PC-9 (cell line): ENCODE measurements at regions not wholly inside any gene's neighbourhood (a gene's known extent, or its start where the extent isn't known, plus 50 kb on each side); places are given as distances from the start of the nearest gene placed in this dataset.

Source experiments
- BruUV-seq: library from RNA; stranded (reverse); fragments of 400-500 nt; replicated peaks from 2 replicates; lab custom pipeline; 2021; lab: Mats Ljungman, UMichigan
- CTCF ChIA-PET: fragments of 300-600 bp; sonication (Branson Sonifier 250); formaldehyde crosslinking; loops from one replicate; lab custom pipeline; 2022; ENCODE audit warnings: antibody characterized with exemption; lab: Charles Lee
- POLR2A ChIA-PET: fragments of 300-600 bp; sonication (Branson Sonifier 250); formaldehyde crosslinking; loops from one replicate; lab custom pipeline; 2022; ENCODE audit warnings: antibody characterized with exemption; ENCODE audit not compliant: unreplicated experiment; lab: Charles Lee
- DNase-seq, 2 experiments: peaks; one replicate each; pipeline versions ENCODE4 v3.0.0 to v3.0.0-alpha.2; 2015 to 2022; ENCODE audit warnings: mixed read lengths in 1 of 2
- H2AFZ ChIP-seq: fragments of 200-600 bp; sonication (generic); 2 replicates; pipeline ENCODE4 v1.8.1; 2017; ENCODE audit warnings: antibody characterized with exemption
- H3F3A ChIP-seq: fragments of 200-600 bp; sonication (generic); 2 replicates; pipeline ENCODE4 v1.8.1; 2017; ENCODE audit warnings: antibody characterized with exemption, mild to moderate bottlenecking, low read depth; ENCODE audit not compliant: insufficient read depth
- H3K27ac ChIP-seq: fragments of 200-600 bp; sonication (generic); 2 replicates; pipeline ENCODE4 v1.6.1; 2016; ENCODE audit warnings: mixed run types
- H3K27me3 ChIP-seq: fragments of 200-600 bp; sonication (generic); 2 replicates; pipeline ENCODE4 v1.6.1; 2016; ENCODE audit warnings: low read depth, mixed run types; ENCODE audit not compliant: insufficient read depth
- H3K36me3 ChIP-seq: fragments of 200-600 bp; sonication (generic); 2 replicates; pipeline ENCODE4 v1.6.1; 2016; ENCODE audit warnings: low read depth, mixed run types
- H3K4me1 ChIP-seq: fragments of 200-600 bp; sonication (generic); replicated peaks from 2 replicates; pipeline ENCODE4 v1.6.1; 2016; ENCODE audit warnings: mixed run types; ENCODE audit not compliant: insufficient read depth
- H3K4me2 ChIP-seq: fragments of 200-600 bp; sonication (generic); 2 replicates; pipeline ENCODE4 v1.6.1; 2017; ENCODE audit warnings: mixed run types
- H3K4me3 ChIP-seq: fragments of 200-600 bp; sonication (generic); 2 replicates; pipeline ENCODE4 v1.6.1; 2016; ENCODE audit warnings: mixed run types
- H3K79me2 ChIP-seq: fragments of 200-600 bp; sonication (generic); 2 replicates; pipeline ENCODE4 v1.6.1; 2017; ENCODE audit warnings: low read depth, mixed run types
- H3K9me2 ChIP-seq: fragments of 200-600 bp; sonication (generic); 2 replicates; pipeline ENCODE4 v1.8.1; 2017; ENCODE audit warnings: mild to moderate bottlenecking; ENCODE audit not compliant: insufficient read depth
- H3K9me3 ChIP-seq: fragments of 200-600 bp; sonication (generic); 2 replicates; pipeline ENCODE4 v1.8.1; 2016; ENCODE audit warnings: low read depth; ENCODE audit not compliant: insufficient read depth
- H4K20me1 ChIP-seq: fragments of 200-600 bp; sonication (generic); 2 replicates; pipeline ENCODE4 v1.8.1; 2017; ENCODE audit not compliant: insufficient read depth
- EZH2 ChIP-seq: fragments of 200-600 bp; sonication (generic); IDR thresholded peaks from 2 replicates; pipeline ENCODE4 v1.8.0; 2017; ENCODE audit warnings: antibody characterized with exemption, low read depth
- intact Hi-C: fragments of 100-400 bp; cut with micrococcal nuclease; formaldehyde crosslinking; loops from one replicate; pipeline ENCODE4 v1.10.0; 2022; ENCODE audit not compliant: unreplicated experiment
- TF ChIP-seq, protein P1 (sequence below): fragments of 200-600 bp; sonication (generic); conservative IDR thresholded peaks from 2 replicates; pipeline ENCODE4 v1.6.1; 2017; ENCODE audit warnings: mixed run types, antibody characterized with exemption, mild to moderate bottlenecking, moderate library complexity

DNA sequence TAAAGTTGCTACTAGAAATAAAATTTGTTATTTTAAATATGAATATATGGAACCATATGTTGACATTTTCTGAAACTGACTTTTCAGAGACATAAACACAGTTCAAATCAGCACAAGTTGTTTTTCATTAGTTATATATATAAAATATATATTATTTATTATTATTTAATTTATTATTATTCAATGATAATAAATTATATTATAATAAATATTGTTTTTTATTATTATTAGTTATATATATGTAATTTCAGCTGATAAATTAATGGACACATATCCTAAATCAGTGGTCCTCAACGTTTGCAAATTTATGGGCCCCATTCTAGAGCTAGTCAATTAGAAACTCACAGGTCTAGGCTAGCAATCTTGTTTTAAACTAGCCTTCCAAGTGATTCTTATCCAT is 809.3 kb downstream of the C4orf33 start:
- BruUV-seq, result no TSS peak
- intact Hi-C loops, result no loop called here
- Histone ChIP-seq H3F3A (no peaks in the 10 kb centered on the region), H3K4me1 (no peaks in the 10 kb centered on the region), H4K20me1 (no peaks in the 10 kb centered on the region), H3K9me2 (no peaks in the 10 kb centered on the region), H3K27me3 (no peaks in the 10 kb centered on the region), H3K4me2 (no peak overlapping the region), H3K27ac (no peak overlapping the region), H3K36me3 (no peaks in the 10 kb centered on the region), H3K4me3 (no peak overlapping the region), H3K9me3 (no peaks in the 10 kb centered on the region), H3K79me2 (no peaks in the 10 kb centered on the region), H2AFZ (no peak overlapping the region)
- CTCF ChIA-PET, result no interaction called here
- POLR2A ChIA-PET, result no interaction called here
- no peak for DNase-seq
- TF ChIP-seq, protein P1, sequence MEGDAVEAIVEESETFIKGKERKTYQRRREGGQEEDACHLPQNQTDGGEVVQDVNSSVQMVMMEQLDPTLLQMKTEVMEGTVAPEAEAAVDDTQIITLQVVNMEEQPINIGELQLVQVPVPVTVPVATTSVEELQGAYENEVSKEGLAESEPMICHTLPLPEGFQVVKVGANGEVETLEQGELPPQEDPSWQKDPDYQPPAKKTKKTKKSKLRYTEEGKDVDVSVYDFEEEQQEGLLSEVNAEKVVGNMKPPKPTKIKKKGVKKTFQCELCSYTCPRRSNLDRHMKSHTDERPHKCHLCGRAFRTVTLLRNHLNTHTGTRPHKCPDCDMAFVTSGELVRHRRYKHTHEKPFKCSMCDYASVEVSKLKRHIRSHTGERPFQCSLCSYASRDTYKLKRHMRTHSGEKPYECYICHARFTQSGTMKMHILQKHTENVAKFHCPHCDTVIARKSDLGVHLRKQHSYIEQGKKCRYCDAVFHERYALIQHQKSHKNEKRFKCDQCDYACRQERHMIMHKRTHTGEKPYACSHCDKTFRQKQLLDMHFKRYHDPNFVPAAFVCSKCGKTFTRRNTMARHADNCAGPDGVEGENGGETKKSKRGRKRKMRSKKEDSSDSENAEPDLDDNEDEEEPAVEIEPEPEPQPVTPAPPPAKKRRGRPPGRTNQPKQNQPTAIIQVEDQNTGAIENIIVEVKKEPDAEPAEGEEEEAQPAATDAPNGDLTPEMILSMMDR, result no peak
- no peak for TF ChIP-seq EZH2

DNA sequence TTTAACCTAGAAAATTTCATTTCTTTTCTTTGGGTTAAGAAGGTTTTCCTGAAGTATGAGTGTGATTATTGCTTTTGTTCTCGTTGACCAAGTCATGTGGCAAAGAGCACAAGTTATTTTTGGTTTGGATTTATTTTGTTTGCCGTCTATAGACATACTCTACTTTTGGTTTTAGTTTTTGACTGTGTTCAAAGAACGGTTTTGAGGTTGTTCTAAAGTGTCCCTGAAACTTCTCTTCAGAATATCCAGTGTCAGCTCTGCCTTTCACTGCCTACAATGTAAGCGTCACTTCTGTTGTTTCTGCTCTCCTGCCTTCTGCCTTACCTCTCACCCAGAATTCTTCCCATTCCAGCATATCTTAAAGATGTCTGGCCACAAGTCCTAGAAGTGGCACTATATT is 812.2 kb downstream of the C4orf33 start:
- Histone ChIP-seq H3F3A (no peaks in the 10 kb centered on the region), H3K9me2 (no peaks in the 10 kb centered on the region)
- CTCF ChIA-PET, result no interaction called here

DNA sequence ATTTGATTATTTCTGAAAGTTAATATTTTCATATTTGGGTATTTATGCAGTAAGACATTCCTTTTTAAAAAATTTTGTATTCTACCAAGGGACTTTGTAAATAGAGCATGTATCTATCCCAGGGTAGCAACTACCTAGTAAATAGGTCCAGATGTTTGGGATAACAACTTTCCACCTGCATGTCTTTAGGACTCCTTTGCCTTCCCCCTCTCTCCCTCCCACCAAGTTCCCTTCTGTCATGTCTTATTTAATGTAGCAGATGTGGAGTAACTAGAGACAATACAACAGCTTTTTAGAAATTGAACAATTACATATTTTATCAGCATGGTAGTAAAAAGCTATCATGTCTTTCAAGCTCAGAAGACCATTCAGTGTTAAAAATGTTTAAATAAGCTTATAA is 821.0 kb downstream of the C4orf33 start:
- Histone ChIP-seq H3K4me1 (no peaks in the 10 kb centered on the region), H3K4me2 (no peak overlapping the region), H4K20me1 (no peaks in the 10 kb centered on the region), H3K36me3 (no peaks in the 10 kb centered on the region), H3K9me2 (no peaks in the 10 kb centered on the region), H3F3A (no peaks in the 10 kb centered on the region), H3K4me3 (no peak overlapping the region), H3K79me2 (no peaks in the 10 kb centered on the region), H3K27me3 (no peaks in the 10 kb centered on the region), H3K9me3 (no peaks in the 10 kb centered on the region), H3K27ac (no peak overlapping the region), H2AFZ (no peak overlapping the region)
- ChIA-PET CTCF (no interaction called here), POLR2A (no interaction called here)
- intact Hi-C loops, result no loop called here
- BruUV-seq, result no TSS peak
- no peak for TF ChIP-seq EZH2
- TF ChIP-seq, protein P1, result no peak
- DNase-seq, result no peak

More for the DNA sequence above, 812.2 kb downstream of the C4orf33 start:
- no peak overlapping the region for H3K4me3 ChIP-seq
- POLR2A ChIA-PET, result no interaction called here
- no peaks in the 10 kb centered on the region for H3K79me2 ChIP-seq
- no peaks in the 10 kb centered on the region for H3K9me3 ChIP-seq
- no TSS peak for BruUV-seq
- H3K36me3 ChIP-seq, result no peaks in the 10 kb centered on the region
- H4K20me1 ChIP-seq, result no peaks in the 10 kb centered on the region
- no peak overlapping the region for H3K4me2 ChIP-seq
- TF ChIP-seq, protein P1, result no peak
- intact Hi-C loops, result no loop called here
- H3K27ac ChIP-seq, result no peak overlapping the region
- no peaks in the 10 kb centered on the region for H3K4me1 ChIP-seq
- DNase-seq, result no peak
- H3K27me3 ChIP-seq, result no peaks in the 10 kb centered on the region
- no peak overlapping the region for H2AFZ ChIP-seq
